Central memory CD8-positive, alpha-beta T cell (primary cell): ENCODE measurements at regions not wholly inside any gene's neighbourhood (a gene's known extent, or its start where the extent isn't known, plus 50 kb on each side); places are given as distances from the start of the nearest gene placed in this dataset.
"Not testable (repeated sequence)": the region's sequence is repeated elsewhere in the genome, so short reads cannot be mapped to it uniquely, and the experiment has no call there.

Experiments
- ATAC-seq: fragments of 150-1000 bp; cut with Tn5 transposase; replicated peaks from 2 replicates; pipeline ENCODE4 v1.10.0; 2022; ENCODE audit warnings: mild to moderate bottlenecking, moderate FRiP score, moderate number of reproducible peaks; ENCODE audit not compliant: poor library complexity, severe bottlenecking; ENCODE audit errors: extremely low read depth
- DNase-seq, 2 donors: peaks; one replicate each; pipeline ENCODE4 v3.0.0; 2021; ENCODE audit warnings: low spot score in 2 of 2
- H3K27ac Mint-ChIP-seq: one replicate; pipeline ENCODE4 v1.8.0; 2022; ENCODE audit warnings: low read depth, mild to moderate bottlenecking, moderate library complexity, mixed read lengths
- H3K27me3 Mint-ChIP-seq: one replicate; pipeline ENCODE4 v1.8.0; 2022; ENCODE audit warnings: mixed read lengths
- H3K36me3 Mint-ChIP-seq: one replicate; pipeline ENCODE4 v1.8.0; 2022; ENCODE audit warnings: mild to moderate bottlenecking, moderate library complexity, mixed read lengths; ENCODE audit not compliant: insufficient read depth
- H3K4me1 Mint-ChIP-seq: one replicate; pipeline ENCODE4 v1.8.0; 2022; ENCODE audit warnings: mixed read lengths
- H3K4me3 Mint-ChIP-seq: one replicate; pipeline ENCODE4 v1.8.0; 2022; ENCODE audit warnings: mild to moderate bottlenecking, moderate library complexity, mixed read lengths
- H3K9me3 Mint-ChIP-seq: one replicate; pipeline ENCODE4 v1.8.0; 2022; ENCODE audit warnings: mixed read lengths

GRCh38 chr10:17538941-17539340 is 78.2 kb downstream of the HACD1 start:
- Mint-ChIP-seq H3K27ac (no peak overlapping the region), H3K9me3 (no peaks in the 10 kb centered on the region), H3K27me3 (no peaks in the 10 kb centered on the region), H3K36me3 (no peaks in the 10 kb centered on the region), H3K4me3 (no peak overlapping the region), H3K4me1 (peaks cover 5% of the 10 kb centered on the region)
- DNase-seq (no peak), ATAC-seq (no peak)

- H3K36me3 Mint-ChIP-seq, result no peaks in the 10 kb centered on the region
- H3K4me1 Mint-ChIP-seq, result peaks cover 5% of the 10 kb centered on the region
- DNase-seq, result no peak
- no peak for ATAC-seq
- no peaks in the 10 kb centered on the region for H3K27me3 Mint-ChIP-seq
- H3K9me3 Mint-ChIP-seq, result no peaks in the 10 kb centered on the region
- no peak overlapping the region for H3K4me3 Mint-ChIP-seq
- no peak overlapping the region for H3K27ac Mint-ChIP-seq
These were observed 79.9 kb downstream of the HACD1 start for GRCh38 chr10:17537281-17537680.

GRCh38 chr10:17536221-17536620 is 81.0 kb downstream of the HACD1 start:
- H3K27ac Mint-ChIP-seq, result no peak overlapping the region
- no peak for ATAC-seq

GRCh38 chr10:17533731-17534130 is 79.3 kb upstream of the ST8SIA6 start:
- DNase-seq (no peak), ATAC-seq (no peak)
- Mint-ChIP-seq H3K4me1 (no peaks in the 10 kb centered on the region), H3K27ac (no peak overlapping the region), H3K4me3 (no peak overlapping the region), H3K36me3 (peaks cover 2% of the 10 kb centered on the region), H3K9me3 (no peaks in the 10 kb centered on the region), H3K27me3 (no peaks in the 10 kb centered on the region)

More at GRCh38 chr10:17536221-17536620, 81.0 kb downstream of the HACD1 start:
- Mint-ChIP-seq H3K4me1 (peaks cover 4% of the 10 kb centered on the region), H3K4me3 (no peak overlapping the region), H3K36me3 (peaks cover 2% of the 10 kb centered on the region), H3K9me3 (no peaks in the 10 kb centered on the region), H3K27me3 (no peaks in the 10 kb centered on the region)
- no peak for DNase-seq

GRCh38 chr10:17528306-17528862 is 74.0 kb upstream of the ST8SIA6 start:
- Mint-ChIP-seq H3K9me3 (no peaks in the 10 kb centered on the region), H3K4me1 (no peaks in the 10 kb centered on the region), H3K4me3 (no peak overlapping the region), H3K27me3 (no peaks in the 10 kb centered on the region), H3K27ac (no peak overlapping the region), H3K36me3 (peaks cover 2% of the 10 kb centered on the region)
- ATAC-seq, result no peak
- DNase-seq, result no peak

- H3K36me3 Mint-ChIP-seq, result peaks cover 2% of the 10 kb centered on the region
- no peak overlapping the region for H3K27ac Mint-ChIP-seq
- no peak overlapping the region for H3K4me3 Mint-ChIP-seq
- ATAC-seq (no peak), DNase-seq (no peak)
- no peaks in the 10 kb centered on the region for H3K4me1 Mint-ChIP-seq
- H3K27me3 Mint-ChIP-seq, result no peaks in the 10 kb centered on the region
- H3K9me3 Mint-ChIP-seq, result no peaks in the 10 kb centered on the region
These were observed 73.2 kb upstream of the ST8SIA6 start for GRCh38 chr10:17527514-17528146.

- H3K27ac Mint-ChIP-seq, H3K9me3 Mint-ChIP-seq, DNase-seq, H3K4me3 Mint-ChIP-seq, H3K27me3 Mint-ChIP-seq, H3K4me1 Mint-ChIP-seq, H3K36me3 Mint-ChIP-seq, ATAC-seq: not testable (repeated sequence)
These were observed 72.2 kb upstream of the ST8SIA6 start for GRCh38 chr10:17526571-17526970.

- no peak for DNase-seq
These were observed 69.5 kb upstream of the ST8SIA6 start for GRCh38 chr10:17523917-17524316.

GRCh38 chr10:17523246-17523753 is 68.9 kb upstream of the ST8SIA6 start:
- ATAC-seq, result no peak
- Mint-ChIP-seq H3K27me3 (no peaks in the 10 kb centered on the region), H3K36me3 (no peaks in the 10 kb centered on the region), H3K4me1 (no peaks in the 10 kb centered on the region), H3K9me3 (no peaks in the 10 kb centered on the region), H3K27ac (no peak overlapping the region), H3K4me3 (no peak overlapping the region)
- no peak for DNase-seq

More at GRCh38 chr10:17523917-17524316, 69.5 kb upstream of the ST8SIA6 start:
- no peak overlapping the region for H3K27ac Mint-ChIP-seq
- no peaks in the 10 kb centered on the region for H3K4me1 Mint-ChIP-seq
- no peak overlapping the region for H3K4me3 Mint-ChIP-seq
- H3K36me3 Mint-ChIP-seq, result no peaks in the 10 kb centered on the region
- no peak for ATAC-seq
- no peaks in the 10 kb centered on the region for H3K9me3 Mint-ChIP-seq
- H3K27me3 Mint-ChIP-seq, result no peaks in the 10 kb centered on the region

GRCh38 chr10:17522269-17522668 is 67.9 kb upstream of the ST8SIA6 start:
- not testable (repeated sequence) for H3K27me3 Mint-ChIP-seq, H3K36me3 Mint-ChIP-seq, DNase-seq, H3K27ac Mint-ChIP-seq, H3K4me3 Mint-ChIP-seq, H3K4me1 Mint-ChIP-seq, ATAC-seq, H3K9me3 Mint-ChIP-seq

- Mint-ChIP-seq H3K4me3 (no peak overlapping the region), H3K27me3 (no peaks in the 10 kb centered on the region), H3K36me3 (no peaks in the 10 kb centered on the region), H3K9me3 (no peaks in the 10 kb centered on the region), H3K27ac (no peak overlapping the region), H3K4me1 (no peaks in the 10 kb centered on the region)
- ATAC-seq (no peak), DNase-seq (no peak)
These were observed 65.1 kb upstream of the ST8SIA6 start for GRCh38 chr10:17519457-17519856.

- H3K9me3 Mint-ChIP-seq, result no peaks in the 10 kb centered on the region
- no peaks in the 10 kb centered on the region for H3K36me3 Mint-ChIP-seq
- DNase-seq (no peak), ATAC-seq (no peak)
- no peak overlapping the region for H3K4me3 Mint-ChIP-seq
- H3K4me1 Mint-ChIP-seq, result peaks cover 2% of the 10 kb centered on the region
- no peak overlapping the region for H3K27ac Mint-ChIP-seq
- H3K27me3 Mint-ChIP-seq, result no peaks in the 10 kb centered on the region
These were observed 63.9 kb upstream of the ST8SIA6 start for GRCh38 chr10:17518338-17518737.

GRCh38 chr10:17516376-17516775 is 62.0 kb upstream of the ST8SIA6 start:
- no peak overlapping the region for H3K27ac Mint-ChIP-seq
- DNase-seq, result no peak
- ATAC-seq, result no peak
- H3K4me1 Mint-ChIP-seq, result peaks cover 22% of the 10 kb centered on the region
- H3K36me3 Mint-ChIP-seq, result no peaks in the 10 kb centered on the region
- H3K27me3 Mint-ChIP-seq, result no peaks in the 10 kb centered on the region
- H3K9me3 Mint-ChIP-seq, result no peaks in the 10 kb centered on the region
- no peak overlapping the region for H3K4me3 Mint-ChIP-seq
